ENCODE measurements at regions not wholly inside any gene's neighbourhood (a gene's known extent, or its start where the extent isn't known, plus 50 kb on each side); places are given as distances from the start of the nearest gene placed in this dataset.

GRCh38 chr5:88613051-88613450 is 269.9 kb downstream of the MEF2C start:
- no peak for DNase-seq

DNA sequence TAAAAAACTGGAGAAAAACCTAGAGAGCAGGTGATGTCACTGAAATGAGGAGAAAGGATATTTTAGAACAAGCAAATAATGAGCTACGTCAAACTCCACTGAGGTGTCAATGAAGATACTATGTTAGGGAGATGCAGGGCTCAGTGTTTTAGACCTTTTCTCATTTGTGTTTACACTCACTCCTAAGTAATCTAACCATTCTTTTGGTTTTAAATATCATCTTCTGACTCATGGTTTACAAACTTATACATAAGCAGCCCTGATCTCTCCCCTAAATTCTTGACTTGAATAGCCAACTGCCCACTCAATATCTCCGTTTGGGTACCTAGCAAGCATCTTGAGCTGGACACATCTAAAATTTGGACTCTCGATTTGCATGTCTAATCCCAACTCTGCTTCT is 272.4 kb downstream of the MEF2C start:
- no peak for DNase-seq

DNA sequence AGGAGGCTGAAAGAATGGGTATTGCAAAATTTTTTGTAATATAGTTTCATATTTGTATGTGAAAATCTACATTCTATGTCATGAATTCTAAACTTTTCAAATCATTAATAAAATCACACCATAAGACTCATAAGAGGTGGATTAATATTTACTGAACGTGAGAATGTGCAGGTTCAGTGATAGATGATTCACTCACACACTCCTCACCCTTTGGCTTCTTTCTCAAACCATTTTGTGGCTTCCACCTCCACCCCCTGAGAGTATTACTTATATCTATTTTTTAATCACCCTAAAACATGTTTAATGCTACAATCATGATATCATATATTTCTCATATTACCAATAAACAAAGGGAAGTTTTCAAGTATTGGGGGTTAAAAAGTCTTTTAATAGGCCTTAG is 275.5 kb downstream of the MEF2C start:
- DNase-seq = no peak

DNA sequence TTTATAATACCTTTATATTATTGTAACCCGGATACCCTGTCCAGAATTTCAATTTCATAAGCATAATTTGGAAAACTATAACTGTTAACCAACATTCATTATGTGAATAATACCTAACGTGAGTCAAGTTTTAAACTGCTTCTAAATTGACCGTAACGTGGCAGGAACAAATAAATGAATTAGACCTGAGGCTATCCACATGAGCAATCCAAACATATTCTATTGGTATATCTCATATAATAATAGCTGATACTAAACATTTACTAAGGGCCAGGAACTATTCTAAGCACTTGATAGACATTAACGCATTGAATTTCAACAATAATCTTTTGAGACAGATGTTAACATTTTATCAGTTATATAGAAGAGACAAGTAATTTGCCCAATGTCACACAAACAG is 276.4 kb downstream of the MEF2C start:
- DNase-seq = no peak

DNA sequence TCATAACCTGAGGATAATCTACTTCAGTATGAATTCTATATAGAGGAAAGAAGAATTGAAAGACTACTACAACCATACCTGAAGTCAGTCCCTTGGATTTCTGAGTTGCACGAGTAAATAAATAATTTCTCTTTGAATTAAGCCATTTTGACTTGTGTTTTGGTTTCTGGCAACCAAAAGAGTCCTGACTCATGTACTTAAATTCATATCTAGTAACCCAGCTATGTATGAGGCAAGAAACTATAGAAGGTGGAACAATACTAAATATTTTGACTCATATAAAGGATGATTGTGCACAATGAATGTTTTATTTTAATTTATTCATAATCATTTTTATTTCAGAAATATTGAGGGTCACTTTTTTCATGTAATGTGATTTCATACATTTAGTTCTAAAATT is 276.8 kb downstream of the MEF2C start:
- no peak for DNase-seq

GRCh38 chr5:88602584-88602983 is 280.4 kb downstream of the MEF2C start:
- no peak for DNase-seq

DNA sequence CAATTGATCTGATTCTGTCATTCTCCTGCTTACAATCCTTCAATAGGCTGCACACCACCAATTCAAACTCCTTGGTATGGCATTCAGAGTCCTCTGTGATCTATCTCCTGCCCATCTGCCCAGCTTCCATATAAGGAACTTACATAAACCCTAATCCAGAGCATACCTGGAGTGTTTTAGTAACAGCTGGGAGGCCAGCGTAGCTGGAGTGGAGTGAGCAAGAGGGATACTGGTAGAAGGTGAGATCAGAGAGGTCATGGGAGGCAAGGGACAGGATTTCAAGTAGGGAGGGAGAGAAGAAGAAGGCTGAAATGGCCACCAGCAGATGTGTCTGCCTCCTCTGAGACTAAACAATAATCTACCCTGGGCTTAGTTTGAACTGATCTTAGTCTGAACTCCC is 288.5 kb downstream of the MEF2C start:
- DNase-seq = no peak

DNA sequence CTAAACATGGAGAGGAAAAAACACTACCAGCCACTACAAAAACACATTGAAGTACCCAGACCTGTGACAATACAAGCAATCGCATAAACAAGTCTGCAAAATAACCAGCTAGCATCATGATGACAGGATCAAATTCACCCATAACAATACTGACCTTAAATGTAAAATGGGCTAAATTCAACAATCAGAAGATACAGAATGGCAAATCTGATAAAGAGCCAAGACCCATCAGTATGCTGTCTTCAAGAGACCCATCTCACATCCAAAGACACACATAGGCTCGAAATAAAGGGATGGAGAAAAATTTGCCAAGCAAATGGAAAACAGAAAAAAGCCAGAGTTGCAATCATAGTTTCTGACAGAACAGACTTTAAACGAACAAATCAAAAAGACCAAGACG is 294.4 kb downstream of the MEF2C start:
- no peak for DNase-seq

DNA sequence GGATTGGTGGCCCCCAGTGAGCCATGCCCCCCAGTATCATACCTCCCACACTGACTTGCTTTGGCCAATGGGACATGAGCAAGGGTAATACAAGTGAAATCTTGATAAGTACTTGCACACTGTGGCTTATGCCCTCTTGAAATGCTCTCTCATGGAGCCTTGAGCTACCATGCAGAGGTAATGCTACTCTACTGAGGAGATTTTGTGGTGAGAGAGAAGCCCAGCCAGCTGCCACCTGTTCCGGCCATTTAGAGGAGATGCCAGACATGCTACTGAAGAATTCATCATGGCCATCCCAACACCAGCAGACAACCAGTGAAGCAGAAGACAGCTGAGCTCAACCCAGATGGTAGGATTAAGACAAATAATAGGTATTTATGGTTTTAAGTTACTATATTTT is 299.5 kb downstream of the MEF2C start:
- DNase-seq = no peak

- DNase-seq = no peak
Observed at GRCh38 chr5:88558366-88558765, 289.7 kb upstream of the TMEM161B start.

- no peak for DNase-seq
Observed at GRCh38 chr5:88557881-88558280, 289.2 kb upstream of the TMEM161B start.

GRCh38 chr5:88557131-88557530 is 288.5 kb upstream of the TMEM161B start:
- DNase-seq = no peak

GRCh38 chr5:88556406-88556805 is 287.8 kb upstream of the TMEM161B start:
- no peak for DNase-seq

- no peak for DNase-seq
Observed at GRCh38 chr5:88555674-88556073, 287.0 kb upstream of the TMEM161B start.

DNA sequence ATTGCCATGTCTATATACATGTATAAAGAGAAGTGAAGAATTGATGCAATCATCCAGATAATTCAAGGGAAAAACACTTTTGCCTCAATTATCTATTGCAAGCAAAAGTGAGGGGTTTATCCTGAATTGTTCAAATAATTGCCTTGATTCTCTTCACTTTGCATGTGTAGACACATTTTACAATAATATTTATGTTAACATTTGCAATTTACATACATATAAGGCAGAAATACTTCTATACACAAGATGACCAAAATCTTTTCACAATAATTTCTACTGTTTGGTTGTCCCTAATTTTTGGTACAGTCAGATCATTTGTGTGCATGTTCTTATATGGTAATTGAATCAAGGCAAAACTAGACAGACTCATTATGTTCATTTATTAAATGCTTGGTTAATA is 285.3 kb upstream of the TMEM161B start:
- no peak for DNase-seq

- no peak for DNase-seq
Observed at GRCh38 chr5:88553136-88553875, 284.7 kb upstream of the TMEM161B start.

GRCh38 chr5:88552426-88552825 is 283.8 kb upstream of the TMEM161B start:
- no peak for DNase-seq

DNA sequence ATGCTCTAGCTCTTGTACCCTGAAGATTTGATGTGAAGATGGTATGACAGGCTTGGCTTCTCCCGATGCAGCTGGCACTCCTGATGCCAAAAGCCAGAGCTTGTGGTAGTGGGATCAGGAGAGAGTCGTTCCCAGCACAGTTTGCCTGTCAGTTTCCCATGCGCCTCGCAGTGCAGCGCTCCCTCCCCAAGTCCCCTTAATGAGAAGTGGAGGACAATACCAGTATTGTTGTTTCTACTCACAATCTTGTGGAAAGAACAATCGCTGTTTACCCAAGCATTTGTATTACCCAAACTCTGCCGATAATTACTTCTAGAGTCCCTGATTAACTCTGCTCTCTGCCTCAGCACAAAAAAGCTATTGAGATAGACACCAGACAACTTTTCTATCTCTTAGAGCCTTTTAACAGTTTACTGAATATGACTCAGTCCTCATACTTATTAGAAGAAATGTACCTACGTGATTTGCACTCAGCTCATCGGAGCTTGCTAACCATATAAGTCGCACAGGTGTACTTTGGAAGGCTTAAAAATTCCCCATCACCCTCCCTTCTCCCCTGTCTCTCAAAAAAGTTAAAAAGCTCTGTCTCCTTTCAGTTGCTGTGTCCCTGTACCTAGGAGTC is 283.2 kb upstream of the TMEM161B start:
- no peak for DNase-seq

DNA sequence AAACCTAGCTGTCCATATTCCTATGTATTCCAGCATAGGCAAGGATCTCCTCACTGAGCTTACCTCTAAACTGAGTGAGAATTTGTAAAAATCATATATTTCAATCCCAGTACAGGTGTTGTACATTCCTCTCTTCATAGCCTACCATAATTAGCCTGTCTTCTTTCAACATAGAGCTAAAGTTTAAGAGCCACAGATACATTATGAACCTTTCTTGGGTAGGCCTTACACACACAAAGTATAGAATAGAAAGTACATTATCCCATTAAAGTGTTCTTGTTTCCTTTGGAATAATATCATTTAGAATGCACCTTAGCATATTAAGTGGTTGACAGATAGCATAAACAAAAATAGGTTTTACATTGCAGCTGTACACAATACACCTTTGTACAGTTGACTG is 282.1 kb upstream of the TMEM161B start:
- no peak for DNase-seq

DNA sequence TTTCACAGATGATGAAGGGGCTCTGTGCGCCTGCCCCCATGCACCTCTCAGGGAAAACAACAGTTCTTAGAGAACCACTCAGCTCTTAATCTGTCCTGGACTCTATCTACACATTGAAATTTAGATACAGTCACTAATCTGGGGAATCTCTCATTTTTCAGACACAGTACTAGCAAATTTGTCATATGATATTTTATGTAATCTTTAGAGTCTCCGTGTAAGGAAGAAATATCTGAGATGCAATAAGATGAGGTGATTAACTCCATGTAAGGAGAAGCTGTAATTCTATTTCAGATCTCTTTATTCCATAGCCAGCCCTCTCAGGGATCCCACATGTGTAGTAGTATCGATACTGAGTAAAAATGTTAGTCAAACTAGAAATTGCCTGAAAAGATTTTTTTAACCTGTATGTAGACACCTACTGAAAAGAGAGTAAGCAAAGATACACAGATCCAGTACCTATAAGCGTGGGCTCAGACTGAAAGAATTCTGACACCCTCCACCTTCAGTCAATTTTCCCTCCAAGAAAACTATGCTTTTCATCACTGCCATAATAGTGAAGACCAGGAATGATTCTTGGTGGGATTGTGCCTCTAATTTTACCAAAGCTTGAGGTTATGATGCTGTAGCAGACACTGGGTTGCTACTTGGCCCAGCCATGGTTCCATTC is 279.6 kb upstream of the TMEM161B start:
- no peak for DNase-seq

- no peak for DNase-seq
Observed at GRCh38 chr5:88545338-88545737, 276.7 kb upstream of the TMEM161B start.

- DNase-seq = no peak
Observed at GRCh38 chr5:88544671-88545070, 276.0 kb upstream of the TMEM161B start.

DNA sequence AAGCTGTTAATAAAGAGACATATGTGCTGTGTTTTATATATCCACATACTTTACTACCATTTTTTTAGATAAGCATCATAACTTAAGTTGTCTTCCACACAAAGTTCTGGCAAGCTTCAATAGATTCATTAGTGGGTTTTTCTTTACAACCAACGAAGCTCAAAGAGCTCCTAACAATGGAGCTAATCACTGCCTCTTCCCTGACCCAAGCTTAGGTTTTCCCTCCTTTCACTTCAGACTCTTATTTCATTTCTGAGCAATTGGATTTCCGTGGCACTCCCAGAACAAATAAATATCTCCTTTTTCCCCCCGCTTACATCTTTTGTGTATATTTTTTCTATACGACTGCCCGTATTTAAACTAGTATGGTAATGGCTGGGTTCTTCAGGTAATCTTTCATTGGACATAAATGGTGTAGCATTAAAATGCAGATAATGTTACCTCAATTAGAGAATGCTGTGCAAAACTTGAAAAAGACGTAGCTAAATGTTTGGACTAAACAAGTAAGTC is 275.5 kb upstream of the TMEM161B start:
- no peak for DNase-seq

GRCh38 chr5:88542786-88543185 is 274.1 kb upstream of the TMEM161B start:
- no peak for DNase-seq
